ENCODE measurements at regions not wholly inside any gene's neighbourhood (a gene's known extent, or its start where the extent isn't known, plus 50 kb on each side); places are given as distances from the start of the nearest gene placed in this dataset.

- no peaks in the 10 kb centered on the region for H3K9me3 ChIP-seq (ENCODE audit: control insufficient read depth, low read depth, low read length)
- no CpG with 5 or more reads among the region's 1 CpG for WGBS (ENCODE audit: extremely low coverage, insufficient read length, low lambda C conversion rate)
Observed at GRCh38 chr16:62543516-62543915, 507.3 kb upstream of the CDH8 start.

More at GRCh38 chr16:62543516-62543915, 507.3 kb upstream of the CDH8 start:
- Histone ChIP-seq H2AK5ac (ENCODE audit: insufficient read length, low read length) (no peak overlapping the region), H3K9ac (ENCODE audit: extremely low read depth, insufficient read length, low read length) (no peak overlapping the region), H2AFZ (ENCODE audit: low read length) (no peak overlapping the region), H3T11ph (ENCODE audit: low read length) (no peak overlapping the region), H4K5ac (ENCODE audit: insufficient read length, low read depth, low read length) (no peak overlapping the region), H2BK5ac (ENCODE audit: insufficient read length, low read length) (no peak overlapping the region), H2BK20ac (ENCODE audit: low read depth, low read length, poor library complexity, severe bottlenecking) (no peak overlapping the region), H3K4ac (ENCODE audit: low read depth, low read length) (no peak overlapping the region), H3K18ac (ENCODE audit: insufficient read length, low read depth, low read length) (no peak overlapping the region), H3K23ac (ENCODE audit: insufficient read length, low read depth, low read length) (no peak overlapping the region), H2BK120ac (ENCODE audit: low read depth, low read length, poor library complexity, severe bottlenecking) (no peak overlapping the region), H3K4me2 (ENCODE audit: insufficient read depth, insufficient read length, low read length) (no peak overlapping the region), H4K20me1 (ENCODE audit: control insufficient read depth, insufficient read depth, insufficient read length) (no peaks in the 10 kb centered on the region), H4K91ac (ENCODE audit: insufficient read length, low read depth, low read length) (no peak overlapping the region), H3K56ac (ENCODE audit: insufficient read length, low read depth, low read length) (no peak overlapping the region), H4K8ac (replicated peaks; ENCODE audit: insufficient read length, low read depth, low read length) (no peak overlapping the region), H3K14ac (ENCODE audit: insufficient read depth, low read length) (no peak overlapping the region), H2BK12ac (ENCODE audit: insufficient read length, low read depth, low read length) (no peak overlapping the region), H2BK15ac (ENCODE audit: low read depth, low read length) (no peak overlapping the region), H3K79me2 (ENCODE audit: insufficient read depth, low read length) (no peaks in the 10 kb centered on the region), H3K23me2 (ENCODE audit: insufficient read length, low read depth, low read length, poor library complexity, severe bottlenecking) (no peaks in the 10 kb centered on the region), H3K27me3 (ENCODE audit: insufficient read depth, low read length) (no peaks in the 10 kb centered on the region; the same call in 1 of the 2 replicates), H3K79me1 (ENCODE audit: insufficient read depth, low read depth, low read length, poor library complexity, severe bottlenecking) (no peaks in the 10 kb centered on the region), H3K4me1 (ENCODE audit: insufficient read depth, low read length) (no peaks in the 10 kb centered on the region), H3K27ac (ENCODE audit: insufficient read length, low read depth, low read length) (no peak overlapping the region)
- Mint-ChIP-seq H3K27me3 (ENCODE audit: low read depth) (no peaks in the 10 kb centered on the region), H3K27ac (no peak overlapping the region), H3K4me1 (peaks cover 9 to 12% of the 10 kb centered on the region in 2 experiments), H3K36me3 (ENCODE audit: insufficient read depth in 1 of 3, low read depth in 3 of 3) (no peaks in the 10 kb centered on the region), H3K9me3 (no peaks in the 10 kb centered on the region), H3K4me3 (no peak overlapping the region)
- DNase-seq = no peak
- no peak for TF ChIP-seq CTCF (conservative IDR thresholded peaks at IDR 0.05)

All from H9 (cell line).